K562 (cell line): ENCODE measurements at regions not wholly inside any gene's neighbourhood (a gene's known extent, or its start where the extent isn't known, plus 50 kb on each side); places are given as distances from the start of the nearest gene placed in this dataset.

Experiments used
- CTCF ChIP-seq, 3 experiments: IDR thresholded peaks in 2 of 3; conservative IDR thresholded peaks in 1 of 3; 2 replicates each; pipeline ENCODE4 v1.5.1; 2011 to 2012; ENCODE audit warnings: low read length in 3 of 3, mild to moderate bottlenecking in 3 of 3, control low read depth in 2 of 3, improper control_type of control experiment in 1 of 3, inconsistent platforms in 1 of 3, low read depth in 1 of 3, mixed read lengths in 1 of 3, moderate library complexity in 1 of 3; ENCODE audit not compliant: insufficient read depth in 2 of 3
- E2F6 ChIP-seq, 2 experiments: IDR thresholded peaks; 2 replicates each; pipeline ENCODE4 v1.6.1; 2011; ENCODE audit warnings: borderline replicate concordance in 1 of 2, control low read depth in 1 of 2, low read depth in 1 of 2, low read length in 1 of 2, mild to moderate bottlenecking in 1 of 2, mixed read lengths in 1 of 2, moderate library complexity in 1 of 2; ENCODE audit not compliant: insufficient read depth in 1 of 2, insufficient read length in 1 of 2, poor library complexity in 1 of 2, severe bottlenecking in 1 of 2; ENCODE audit errors: extremely low read depth in 1 of 2
- EP300 ChIP-seq: IDR thresholded peaks from 2 replicates; pipeline ENCODE4 v1.6.1; 2012; ENCODE audit warnings: low read length, improper control_type of control experiment
- KAT2B ChIP-seq: IDR thresholded peaks from one replicate; pipeline ENCODE4 v1.6.1; 2012; ENCODE audit warnings: low read depth, mild to moderate bottlenecking, control low read depth, inconsistent platforms, low read length, moderate library complexity
- KLF16 ChIP-seq: IDR thresholded peaks from 2 replicates; pipeline ENCODE4 v1.6.1; 2016; ENCODE audit warnings: antibody characterized with exemption
- MLLT1 ChIP-seq, 2 experiments: fragments of 450-650 bp; IDR thresholded peaks; 2 replicates each; pipeline ENCODE4 v1.6.1; 2016
- MYC ChIP-seq, 2 experiments: fragments of 250-450 bp in 1 of 2; sonication (Bioruptor Pico) in 1 of 2; IDR thresholded peaks; 2 replicates each; pipeline versions ENCODE4 v1.5.1 to v1.6.1; 2012 to 2021; ENCODE audit warnings: low read depth in 2 of 2, borderline replicate concordance in 1 of 2, improper control_type of control experiment in 1 of 2, low read length in 1 of 2, mild to moderate bottlenecking in 1 of 2, moderate library complexity in 1 of 2
- POLR2A ChIP-seq: fragments of 450-650 bp; conservative IDR thresholded peaks from 2 replicates; pipeline ENCODE4 v1.6.1; 2016
- RBM15 ChIP-seq: fragments of 200-400 bp; formaldehyde crosslinking; IDR thresholded peaks from 2 replicates; pipeline ENCODE4 v1.6.1; 2018; ENCODE audit warnings: mild to moderate bottlenecking, low read length, moderate library complexity; ENCODE audit not compliant: insufficient read depth
- RFX7 ChIP-seq: fragments of 250-450 bp; sonication (Bioruptor Pico); IDR thresholded peaks from 2 replicates; pipeline ENCODE4 v1.5.1; 2021; ENCODE audit warnings: mild to moderate bottlenecking
- SAFB2 ChIP-seq: fragments of 200-400 bp; formaldehyde crosslinking; IDR thresholded peaks from 2 replicates; pipeline ENCODE4 v1.6.1; 2018; ENCODE audit warnings: borderline replicate concordance, low read length, low read depth, moderate library complexity; ENCODE audit not compliant: severe bottlenecking
- SMARCC2 ChIP-seq: fragments of 450-650 bp; IDR thresholded peaks from 2 replicates; pipeline ENCODE4 v1.6.1; 2017; ENCODE audit warnings: antibody characterized with exemption, moderate library complexity, mild to moderate bottlenecking, low read depth
- TSC22D4 ChIP-seq: fragments of 450-650 bp; IDR thresholded peaks from 2 replicates; pipeline ENCODE4 v1.6.1; 2016; ENCODE audit warnings: missing genetic modification characterization, missing biosample characterization, control low read depth
- ZNF24 ChIP-seq: fragments of 450-650 bp; IDR thresholded peaks from 2 replicates; pipeline ENCODE4 v1.6.1; 2016

GRCh38 chr1:82318921-82319320 lies 518.2 kb downstream of the ADGRL2 start:
- TF ChIP-seq E2F6 (IDR thresholded peaks at IDR 0.05; ENCODE audit: borderline replicate concordance in 1 of 2, extremely low read depth in 1 of 2, insufficient read depth in 1 of 2, insufficient read length in 1 of 2, low read depth in 1 of 2, low read length in 1 of 2, poor library complexity in 1 of 2, severe bottlenecking in 1 of 2) (no peak), EP300 (no peak), MYC (IDR thresholded peaks at IDR 0.05; ENCODE audit: low read depth, low read length) (no peak), MYC (CRISPR knock-in tag; IDR thresholded peaks at IDR 0.05; ENCODE audit: borderline replicate concordance, low read depth) (no peak), ZNF24 (no peak), RBM15 (no peak), TSC22D4 (tag) (no peak), MLLT1 (IDR thresholded peaks at IDR 0.05) (no peak), KLF16 (no peak), KAT2B (no peak), SAFB2 (no peak), POLR2A (no peak), CTCF (IDR thresholded peaks at IDR 0.05 in 2 of 3, conservative IDR thresholded peaks at IDR 0.05 in 1 of 3; ENCODE audit: insufficient read depth in 2 of 3, low read depth in 1 of 3, low read length in 3 of 3) (no peak), SMARCC2 (no peak), RFX7 (CRISPR knock-in tag) (no peak)
